ENCODE measurements at regions not wholly inside any gene's neighbourhood (a gene's known extent, or its start where the extent isn't known, plus 50 kb on each side); places are given as distances from the start of the nearest gene placed in this dataset.

- TF ChIP-seq ZNF34 (CRISPR knock-in tag; IDR thresholded peaks at IDR 0.05; ENCODE audit: borderline replicate concordance) (no peak), FOSL1 (CRISPR knock-in tag; IDR thresholded peaks at IDR 0.05; ENCODE audit: borderline replicate concordance) (no peak), MXI1 (IDR thresholded peaks at IDR 0.05; ENCODE audit: borderline replicate concordance, low read depth, low read length) (no peak), LBX2 (CRISPR knock-in tag; IDR thresholded peaks at IDR 0.05; ENCODE audit: borderline replicate concordance) (no peak), SP5 (CRISPR knock-in tag; IDR thresholded peaks at IDR 0.05; ENCODE audit: borderline replicate concordance, low read depth) (no peak), NFYC (CRISPR knock-in tag; IDR thresholded peaks at IDR 0.05) (no peak), ZNF264 (CRISPR knock-in tag; IDR thresholded peaks at IDR 0.05) (no peak), ZNF788 (CRISPR knock-in tag; IDR thresholded peaks at IDR 0.05; ENCODE audit: borderline replicate concordance) (no peak), NR2F1 (CRISPR knock-in tag; IDR thresholded peaks at IDR 0.05) (0 out of 4 replicates have a peak, but pooled peaks have one; percentile 20 to 57), ZFP41 (CRISPR knock-in tag; IDR thresholded peaks at IDR 0.05; ENCODE audit: borderline replicate concordance) (no peak), ZFP82 (CRISPR knock-in tag; IDR thresholded peaks at IDR 0.05; ENCODE audit: borderline replicate concordance) (no peak), CREM (IDR thresholded peaks at IDR 0.05) (peak; percentile 38; the same call in 1 of the 2 replicates), CREM (CRISPR knock-in tag; IDR thresholded peaks at IDR 0.05) (no peak), SSRP1 (CRISPR knock-in tag; IDR thresholded peaks at IDR 0.05) (no peak), FOXA3 (CRISPR knock-in tag; IDR thresholded peaks at IDR 0.05) (peak; percentile 29; the same call in 1 of the 2 replicates), TAF1 (CRISPR knock-in tag; IDR thresholded peaks at IDR 0.05) (no peak), TOE1 (CRISPR knock-in tag; IDR thresholded peaks at IDR 0.05) (no peak), ZNF414 (CRISPR knock-in tag; IDR thresholded peaks at IDR 0.05) (no peak), RFXANK (CRISPR knock-in tag; IDR thresholded peaks at IDR 0.05) (no peak)
- TF ChIP-seq, protein P1, sequence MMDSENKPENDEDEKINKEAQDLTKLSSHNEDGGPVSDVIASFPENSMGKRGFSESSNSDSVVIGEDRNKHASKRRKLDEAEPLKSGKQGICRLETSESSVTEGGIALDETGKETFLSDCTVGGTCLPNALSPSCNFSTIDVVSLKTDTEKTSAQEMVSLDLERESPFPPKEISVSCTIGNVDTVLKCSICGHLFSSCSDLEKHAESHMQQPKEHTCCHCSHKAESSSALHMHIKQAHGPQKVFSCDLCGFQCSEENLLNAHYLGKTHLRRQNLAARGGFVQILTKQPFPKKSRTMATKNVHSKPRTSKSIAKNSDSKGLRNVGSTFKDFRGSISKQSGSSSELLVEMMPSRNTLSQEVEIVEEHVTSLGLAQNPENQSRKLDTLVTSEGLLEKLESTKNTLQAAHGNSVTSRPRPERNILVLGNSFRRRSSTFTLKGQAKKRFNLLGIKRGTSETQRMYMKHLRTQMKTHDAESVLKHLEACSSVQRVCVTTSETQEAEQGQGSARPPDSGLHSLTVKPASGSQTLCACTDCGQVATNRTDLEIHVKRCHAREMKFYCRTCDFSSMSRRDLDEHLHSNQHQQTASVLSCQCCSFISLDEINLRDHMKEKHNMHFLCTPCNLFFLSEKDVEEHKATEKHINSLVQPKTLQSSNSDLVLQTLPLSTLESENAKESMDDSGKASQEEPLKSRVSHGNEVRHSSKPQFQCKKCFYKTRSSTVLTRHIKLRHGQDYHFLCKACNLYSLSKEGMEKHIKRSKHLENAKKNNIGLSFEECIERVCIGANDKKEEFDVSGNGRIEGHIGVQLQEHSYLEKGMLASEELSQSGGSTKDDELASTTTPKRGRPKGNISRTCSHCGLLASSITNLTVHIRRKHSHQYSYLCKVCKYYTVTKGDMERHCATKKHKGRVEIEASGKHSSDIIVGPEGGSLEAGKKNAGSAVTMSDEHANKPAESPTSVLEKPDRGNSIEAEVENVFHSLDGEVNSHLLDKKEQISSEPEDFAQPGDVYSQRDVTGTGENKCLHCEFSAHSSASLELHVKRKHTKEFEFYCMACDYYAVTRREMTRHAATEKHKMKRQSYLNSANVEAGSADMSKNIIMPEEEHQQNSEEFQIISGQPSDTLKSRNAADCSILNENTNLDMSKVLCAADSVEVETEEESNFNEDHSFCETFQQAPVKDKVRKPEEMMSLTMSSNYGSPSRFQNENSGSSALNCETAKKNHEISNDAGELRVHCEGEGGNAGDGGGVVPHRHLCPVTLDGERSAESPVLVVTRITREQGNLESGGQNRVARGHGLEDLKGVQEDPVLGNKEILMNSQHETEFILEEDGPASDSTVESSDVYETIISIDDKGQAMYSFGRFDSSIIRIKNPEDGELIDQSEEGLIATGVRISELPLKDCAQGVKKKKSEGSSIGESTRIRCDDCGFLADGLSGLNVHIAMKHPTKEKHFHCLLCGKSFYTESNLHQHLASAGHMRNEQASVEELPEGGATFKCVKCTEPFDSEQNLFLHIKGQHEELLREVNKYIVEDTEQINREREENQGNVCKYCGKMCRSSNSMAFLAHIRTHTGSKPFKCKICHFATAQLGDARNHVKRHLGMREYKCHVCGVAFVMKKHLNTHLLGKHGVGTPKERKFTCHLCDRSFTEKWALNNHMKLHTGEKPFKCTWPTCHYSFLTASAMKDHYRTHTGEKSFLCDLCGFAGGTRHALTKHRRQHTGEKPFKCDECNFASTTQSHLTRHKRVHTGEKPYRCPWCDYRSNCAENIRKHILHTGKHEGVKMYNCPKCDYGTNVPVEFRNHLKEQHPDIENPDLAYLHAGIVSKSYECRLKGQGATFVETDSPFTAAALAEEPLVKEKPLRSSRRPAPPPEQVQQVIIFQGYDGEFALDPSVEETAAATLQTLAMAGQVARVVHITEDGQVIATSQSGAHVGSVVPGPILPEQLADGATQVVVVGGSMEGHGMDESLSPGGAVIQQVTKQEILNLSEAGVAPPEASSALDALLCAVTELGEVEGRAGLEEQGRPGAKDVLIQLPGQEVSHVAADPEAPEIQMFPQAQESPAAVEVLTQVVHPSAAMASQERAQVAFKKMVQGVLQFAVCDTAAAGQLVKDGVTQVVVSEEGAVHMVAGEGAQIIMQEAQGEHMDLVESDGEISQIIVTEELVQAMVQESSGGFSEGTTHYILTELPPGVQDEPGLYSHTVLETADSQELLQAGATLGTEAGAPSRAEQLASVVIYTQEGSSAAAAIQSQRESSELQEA (CRISPR knock-in tag; IDR thresholded peaks at IDR 0.05; ENCODE audit: not compliant biosample characterization): no peak
- TF ChIP-seq, protein P2, sequence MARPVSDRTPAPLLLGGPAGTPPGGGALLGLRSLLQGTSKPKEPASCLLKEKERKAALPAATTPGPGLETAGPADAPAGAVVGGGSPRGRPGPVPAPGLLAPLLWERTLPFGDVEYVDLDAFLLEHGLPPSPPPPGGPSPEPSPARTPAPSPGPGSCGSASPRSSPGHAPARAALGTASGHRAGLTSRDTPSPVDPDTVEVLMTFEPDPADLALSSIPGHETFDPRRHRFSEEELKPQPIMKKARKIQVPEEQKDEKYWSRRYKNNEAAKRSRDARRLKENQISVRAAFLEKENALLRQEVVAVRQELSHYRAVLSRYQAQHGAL (CRISPR knock-in tag; IDR thresholded peaks at IDR 0.05; ENCODE audit: not compliant biosample characterization): no peak
- TF ChIP-seq, protein P3, sequence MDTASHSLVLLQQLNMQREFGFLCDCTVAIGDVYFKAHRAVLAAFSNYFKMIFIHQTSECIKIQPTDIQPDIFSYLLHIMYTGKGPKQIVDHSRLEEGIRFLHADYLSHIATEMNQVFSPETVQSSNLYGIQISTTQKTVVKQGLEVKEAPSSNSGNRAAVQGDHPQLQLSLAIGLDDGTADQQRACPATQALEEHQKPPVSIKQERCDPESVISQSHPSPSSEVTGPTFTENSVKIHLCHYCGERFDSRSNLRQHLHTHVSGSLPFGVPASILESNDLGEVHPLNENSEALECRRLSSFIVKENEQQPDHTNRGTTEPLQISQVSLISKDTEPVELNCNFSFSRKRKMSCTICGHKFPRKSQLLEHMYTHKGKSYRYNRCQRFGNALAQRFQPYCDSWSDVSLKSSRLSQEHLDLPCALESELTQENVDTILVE (CRISPR knock-in tag; IDR thresholded peaks at IDR 0.05): no peak
Measured at GRCh38 chr5:82408033-82408432, 129.9 kb upstream of the RPS23 start (continued).

Data from HepG2 (cell line).